Trophoblast cell (in vitro differentiated cells and primary cell): ENCODE measurements at regions not wholly inside any gene's neighbourhood (a gene's known extent, or its start where the extent isn't known, plus 50 kb on each side); places are given as distances from the start of the nearest gene placed in this dataset.

Source experiments
- DNase-seq, 2 donors: peaks; one replicate each; pipeline ENCODE4 v3.0.0-alpha.2; 2016
- H2AFZ ChIP-seq: 2 replicates; pipeline ENCODE4 v1.6.1; 2013; ENCODE audit warnings: low read length, moderate library complexity, mild to moderate bottlenecking; ENCODE audit not compliant: insufficient read depth, poor library complexity
- H2AK5ac ChIP-seq: 2 replicates; pipeline ENCODE4 v1.6.1; 2013; ENCODE audit warnings: mild to moderate bottlenecking, low read length
- H2BK120ac ChIP-seq: 2 replicates; pipeline ENCODE4 v1.6.1; 2013; ENCODE audit warnings: low read length, mild to moderate bottlenecking, moderate library complexity; ENCODE audit not compliant: insufficient read depth, poor library complexity
- H2BK12ac ChIP-seq: 2 replicates; pipeline ENCODE4 v1.6.1; 2013; ENCODE audit warnings: mild to moderate bottlenecking, low read length, moderate library complexity
- H2BK5ac ChIP-seq: 2 replicates; pipeline ENCODE4 v1.6.1; 2013; ENCODE audit warnings: low read length, low read depth, moderate library complexity, mild to moderate bottlenecking; ENCODE audit not compliant: poor library complexity
- H3K14ac ChIP-seq: 2 replicates; pipeline ENCODE4 v1.6.1; 2013; ENCODE audit warnings: mild to moderate bottlenecking, low read length
- H3K18ac ChIP-seq: 2 replicates; pipeline ENCODE4 v1.6.1; 2013; ENCODE audit warnings: mild to moderate bottlenecking, low read length
- H3K23ac ChIP-seq: 2 replicates; pipeline ENCODE4 v1.6.1; 2013; ENCODE audit warnings: low read length
- H3K27ac ChIP-seq: 2 replicates; pipeline ENCODE4 v1.5.1; 2013; ENCODE audit warnings: low read depth, mild to moderate bottlenecking, inconsistent platforms, low read length, moderate library complexity
- H3K27me3 ChIP-seq: 2 replicates; pipeline ENCODE4 v1.6.1; 2013; ENCODE audit warnings: inconsistent platforms, mild to moderate bottlenecking, low read length, moderate library complexity; ENCODE audit not compliant: insufficient read depth
- H3K36me3 ChIP-seq, 2 experiments: 1 replicate in 1 of 2; 2 replicates in 1 of 2; pipeline ENCODE4 v1.6.1; 2013; ENCODE audit warnings: low read length in 2 of 2, mild to moderate bottlenecking in 2 of 2, moderate library complexity in 1 of 2; ENCODE audit not compliant: insufficient read depth in 2 of 2, control insufficient read depth in 1 of 2
- H3K4ac ChIP-seq: 2 replicates; pipeline ENCODE4 v1.6.1; 2013; ENCODE audit warnings: low read depth, mild to moderate bottlenecking, low read length, moderate library complexity
- H3K4me1 ChIP-seq, 2 experiments: 1 replicate in 1 of 2; 2 replicates in 1 of 2; pipeline ENCODE4 v1.6.1; 2013; ENCODE audit warnings: low read length in 2 of 2, mild to moderate bottlenecking in 2 of 2, moderate library complexity in 1 of 2; ENCODE audit not compliant: insufficient read depth in 2 of 2, control insufficient read depth in 1 of 2
- H3K4me2 ChIP-seq: 2 replicates; pipeline ENCODE4 v1.6.1; 2013; ENCODE audit warnings: inconsistent platforms, mild to moderate bottlenecking, low read length, moderate library complexity
- H3K4me3 ChIP-seq: 2 replicates; pipeline ENCODE4 v1.5.1; 2013; ENCODE audit warnings: mild to moderate bottlenecking, low read depth, low read length, inconsistent platforms
- H3K79me1 ChIP-seq: one replicate; pipeline ENCODE4 v1.6.1; 2013; ENCODE audit warnings: low read length
- H3K79me2 ChIP-seq: 2 replicates; pipeline ENCODE4 v1.6.1; 2013; ENCODE audit warnings: low read length, mild to moderate bottlenecking; ENCODE audit not compliant: control insufficient read depth, insufficient read depth, poor library complexity
- H3K9ac ChIP-seq: 2 replicates; pipeline ENCODE4 v1.6.1; 2013; ENCODE audit warnings: mild to moderate bottlenecking, low read length
- H3K9me3 ChIP-seq: 2 replicates; pipeline ENCODE4 v1.6.1; 2013; ENCODE audit warnings: low read depth, mild to moderate bottlenecking, control low read depth, inconsistent platforms, low read length; ENCODE audit not compliant: insufficient read depth
- H4K12ac ChIP-seq: 2 replicates; pipeline ENCODE4 v1.6.1; 2013; ENCODE audit warnings: low read depth, mild to moderate bottlenecking, low read length, moderate library complexity
- H4K8ac ChIP-seq: 2 replicates; pipeline ENCODE4 v1.6.1; 2013; ENCODE audit warnings: low read depth, mild to moderate bottlenecking, low read length, moderate library complexity
- H4K91ac ChIP-seq: one replicate; pipeline ENCODE4 v1.6.1; 2013; ENCODE audit warnings: low read depth, mild to moderate bottlenecking, low read length, moderate library complexity
- WGBS: extraction: QIAGEN DNeasy Blood & Tissue Kit; methylation state at CpG from one replicate; pipeline ENCODE4 v1.1.7; 2013; ENCODE audit warnings: missing lambda C conversion rate; ENCODE audit not compliant: insufficient read length, insufficient coverage; ENCODE audit errors: extremely low coverage; 5-methylcytosine and 5-hydroxymethylcytosine counted together

DNA sequence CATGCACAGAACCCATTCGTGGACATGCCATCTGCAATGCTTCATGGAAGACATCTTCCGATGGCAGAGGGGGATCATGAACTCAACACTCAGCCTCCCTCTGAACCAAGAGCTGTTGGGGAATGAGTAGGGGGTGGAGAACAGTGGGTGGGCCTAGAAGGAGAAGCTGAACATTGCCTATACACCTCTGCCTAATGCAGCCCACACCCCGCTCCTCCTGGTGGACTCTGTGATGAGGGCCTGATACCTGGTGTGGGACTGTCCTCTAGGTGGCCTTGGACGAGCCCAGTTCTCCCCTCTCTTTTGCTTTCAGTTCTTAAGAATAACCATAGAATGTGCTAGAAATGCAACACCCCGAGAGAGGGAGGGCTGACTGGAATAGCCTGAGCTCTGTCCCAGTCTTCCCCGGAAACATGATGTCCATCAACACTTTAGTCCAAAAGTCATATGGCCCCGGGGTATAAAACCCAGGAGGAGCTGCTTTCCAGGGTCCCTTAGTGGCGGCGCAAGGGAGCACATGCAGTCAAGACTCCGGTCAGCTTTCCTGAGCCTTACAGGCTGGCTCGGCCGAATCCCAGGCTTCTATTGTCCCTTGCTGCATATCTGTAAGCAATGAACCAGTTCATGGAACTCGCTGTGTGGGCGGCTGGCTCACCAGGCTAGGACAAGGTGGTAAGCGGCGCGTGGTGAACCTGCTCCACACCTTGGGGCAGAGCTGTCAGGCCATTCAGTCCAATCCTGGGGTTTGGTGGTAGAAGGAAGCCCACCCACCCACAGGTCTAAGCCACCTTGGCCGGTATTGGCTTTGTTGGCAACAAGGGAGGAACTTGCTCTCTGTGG, 216.9 kb downstream of the CTTN start:
- Histone ChIP-seq H3K79me1 (no peaks in the 10 kb centered on the region), H3K4ac (no peak overlapping the region), H3K27me3 (no peaks in the 10 kb centered on the region), H2AK5ac (no peak overlapping the region), H4K12ac (no peak overlapping the region), H3K9ac (no peak overlapping the region), H2BK5ac (no peak overlapping the region), H3K4me1 (peaks cover 7 to 9% of the 10 kb centered on the region in 2 experiments), H3K4me3 (no peak overlapping the region), H3K27ac (no peak overlapping the region), H2BK12ac (no peak overlapping the region), H4K8ac (no peak overlapping the region), H3K9me3 (peaks cover 6% of the 10 kb centered on the region), H3K4me2 (no peak overlapping the region), H3K79me2 (no peaks in the 10 kb centered on the region), H4K91ac (no peak overlapping the region), H3K18ac (no peak overlapping the region), H2BK120ac (no peak overlapping the region), H3K23ac (no peak overlapping the region), H2AFZ (no peak overlapping the region), H3K14ac (no peak overlapping the region), H3K36me3 (no peaks in the 10 kb centered on the region)
- no peak for DNase-seq
- no CpG with 5 or more reads among the region's 18 CpGs for WGBS

GRCh38 chr11:70616317-70616716, 218.0 kb downstream of the CTTN start:
- Histone ChIP-seq H3K9me3 (peaks cover 6% of the 10 kb centered on the region), H3K4ac (no peak overlapping the region), H3K4me1 (peaks cover 7 to 9% of the 10 kb centered on the region in 2 experiments), H3K4me2 (no peak overlapping the region), H2BK5ac (no peak overlapping the region), H3K4me3 (no peak overlapping the region), H3K27ac (no peak overlapping the region), H3K79me1 (no peaks in the 10 kb centered on the region), H3K9ac (no peak overlapping the region), H2AFZ (no peak overlapping the region), H2BK120ac (no peak overlapping the region), H4K12ac (no peak overlapping the region), H3K79me2 (no peaks in the 10 kb centered on the region), H3K18ac (no peak overlapping the region), H3K14ac (no peak overlapping the region), H3K23ac (no peak overlapping the region), H4K91ac (no peak overlapping the region), H3K27me3 (no peaks in the 10 kb centered on the region), H2BK12ac (no peak overlapping the region), H3K36me3 (no peaks in the 10 kb centered on the region), H4K8ac (no peak overlapping the region), H2AK5ac (no peak overlapping the region)
- no peak for DNase-seq
- WGBS, result no CpG with 5 or more reads among the region's 7 CpGs

DNA sequence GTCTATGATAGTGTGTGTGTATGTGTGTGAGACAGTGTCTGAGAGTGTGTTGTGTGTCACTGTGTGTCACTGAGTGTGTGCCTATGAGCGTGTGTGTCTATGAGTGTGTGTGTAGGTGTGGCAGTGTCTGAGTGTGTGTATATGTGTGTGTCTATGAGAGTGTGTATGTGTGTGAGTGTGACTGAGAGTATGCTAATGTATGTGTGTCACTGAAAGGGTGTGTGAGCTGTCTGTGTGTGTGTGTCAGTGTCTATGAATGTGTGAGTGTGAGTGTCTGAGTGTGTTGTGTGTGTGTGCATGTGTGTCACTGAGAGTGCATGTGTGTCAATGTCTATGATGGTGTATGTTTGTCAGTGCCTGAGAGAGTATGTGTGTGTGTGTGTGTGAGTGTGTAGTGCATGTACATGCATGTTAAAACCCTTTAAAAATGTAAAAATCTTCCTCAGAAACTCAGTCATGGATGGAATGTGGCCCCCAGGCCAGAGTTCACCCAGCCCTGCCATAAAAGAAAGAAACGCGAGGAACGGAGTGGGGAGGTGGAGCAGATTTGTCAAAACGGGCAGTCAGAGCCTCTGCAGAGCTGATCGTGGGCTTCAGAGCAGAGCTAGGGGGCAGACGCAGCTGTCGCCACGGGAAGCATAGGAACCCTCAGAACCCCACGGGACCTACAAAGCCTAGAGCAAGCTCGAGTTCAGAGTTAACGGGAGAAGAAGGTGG, 218.8 kb downstream of the CTTN start:
- peak; percentile 43 to 57 for DNase-seq
- Histone ChIP-seq H3K4me3 (peak overlapping the region; percentile 1), H3K4ac (no peak overlapping the region), H3K36me3 (no peaks in the 10 kb centered on the region), H3K4me2 (no peak overlapping the region), H4K8ac (no peak overlapping the region), H3K27me3 (no peaks in the 10 kb centered on the region), H3K79me2 (no peaks in the 10 kb centered on the region), H3K9me3 (peaks cover 6% of the 10 kb centered on the region), H2BK5ac (no peak overlapping the region), H3K18ac (no peak overlapping the region), H4K12ac (no peak overlapping the region), H3K4me1 (peaks cover 7 to 9% of the 10 kb centered on the region in 2 experiments), H3K14ac (no peak overlapping the region), H3K23ac (peak overlapping the region; percentile 77), H2BK120ac (no peak overlapping the region), H3K79me1 (no peaks in the 10 kb centered on the region), H2BK12ac (no peak overlapping the region), H3K27ac (no peak overlapping the region), H2AK5ac (no peak overlapping the region), H3K9ac (no peak overlapping the region), H4K91ac (no peak overlapping the region), H2AFZ (no peak overlapping the region)
- WGBS, result no CpG with 5 or more reads among the region's 12 CpGs

DNA sequence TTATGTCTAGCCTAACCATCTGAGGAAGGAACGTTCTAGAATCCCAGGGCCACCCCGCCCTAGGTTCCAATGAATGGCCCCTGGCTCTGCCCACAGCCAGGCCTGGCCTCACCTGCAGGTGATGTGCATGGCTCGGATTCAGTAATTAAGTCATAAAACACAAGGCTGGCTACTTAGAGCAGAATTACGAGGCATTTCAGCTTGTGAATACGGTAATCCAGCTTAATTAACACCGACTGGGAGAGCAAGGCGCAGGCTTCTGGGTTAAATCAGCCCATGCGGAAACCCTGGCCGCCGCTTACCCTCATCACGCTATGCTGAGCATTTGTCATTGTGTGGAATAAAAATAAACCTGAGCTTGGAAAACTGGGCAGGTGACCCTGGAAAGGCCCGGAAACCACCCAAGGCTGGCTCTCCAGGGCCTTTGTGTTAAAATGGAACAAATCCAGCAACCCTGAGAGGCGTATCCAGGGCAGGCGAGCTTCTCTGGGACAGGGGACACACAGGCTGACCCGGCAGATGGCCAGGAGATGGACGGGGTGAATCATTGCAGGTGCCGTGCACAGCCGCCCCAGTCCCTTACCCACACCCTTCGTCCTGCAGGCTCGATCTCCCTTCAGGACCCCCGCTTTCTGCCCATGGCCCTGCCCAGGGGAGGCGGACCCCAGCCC, 220.2 kb downstream of the CTTN start:
- no peak overlapping the region for H2BK120ac ChIP-seq
- H3K27me3 ChIP-seq, result no peaks in the 10 kb centered on the region
- H3K4ac ChIP-seq, result no peak overlapping the region
- H2AFZ ChIP-seq, result no peak overlapping the region
- no peak overlapping the region for H4K12ac ChIP-seq
- no peak overlapping the region for H4K8ac ChIP-seq
- no peak overlapping the region for H2BK5ac ChIP-seq
- H3K9ac ChIP-seq, result no peak overlapping the region
- H3K23ac ChIP-seq, result no peak overlapping the region
- no peak overlapping the region for H3K4me3 ChIP-seq
- no peaks in the 10 kb centered on the region for H3K79me1 ChIP-seq
- H2BK12ac ChIP-seq, result no peak overlapping the region
- no peak overlapping the region for H2AK5ac ChIP-seq
- H3K27ac ChIP-seq, result no peak overlapping the region
- H3K36me3 ChIP-seq, result no peaks in the 10 kb centered on the region
- DNase-seq, result no peak
- no peak overlapping the region for H3K4me2 ChIP-seq
- peaks cover 7 to 9% of the 10 kb centered on the region in 2 experiments for H3K4me1 ChIP-seq
- H4K91ac ChIP-seq, result no peak overlapping the region
- H3K9me3 ChIP-seq, result peaks cover 6% of the 10 kb centered on the region
- H3K14ac ChIP-seq, result no peak overlapping the region
- no CpG with 5 or more reads among the region's 22 CpGs for WGBS
- H3K18ac ChIP-seq, result no peak overlapping the region
- H3K79me2 ChIP-seq, result no peaks in the 10 kb centered on the region
